ENCODE measurements at regions not wholly inside any gene's neighbourhood (a gene's known extent, or its start where the extent isn't known, plus 50 kb on each side); places are given as distances from the start of the nearest gene placed in this dataset.

- no peak for TF ChIP-seq SUZ12 (IDR thresholded peaks at IDR 0.05; ENCODE audit: unreplicated experiment)
- TF ChIP-seq TARDBP (IDR thresholded peaks at IDR 0.05; ENCODE audit: borderline replicate concordance), result no peak
- TF ChIP-seq KDM1A (IDR thresholded peaks at IDR 0.05; ENCODE audit: borderline replicate concordance), result no peak
- TF ChIP-seq BCL11A (IDR thresholded peaks at IDR 0.05; ENCODE audit: low read depth, low read length), result no peak
- TF ChIP-seq BCLAF1 (IDR thresholded peaks at IDR 0.05), result no peak
- TF ChIP-seq CTCF (IDR thresholded peaks at IDR 0.05 in 2 of 3, conservative IDR thresholded peaks at IDR 0.05 in 1 of 3; ENCODE audit: control insufficient read depth in 2 of 3, extremely low read depth in 1 of 3, insufficient read depth in 1 of 3, low read depth in 3 of 3, low read length in 3 of 3), result no peak
Measured at GRCh38 chr1:67496329-67496728, 66.1 kb upstream of the SERBP1 start.

All from GM12878 (cell line).